Stimulated activated CD4-positive, alpha-beta T cell treated with anti-CD3 and anti-CD28 coated beads, Interleukin-12 subunit alpha, Interleukin-12 subunit beta, amount 100 ng/mL, for 48 hours (primary cell): ENCODE measurements at regions not wholly inside any gene's neighbourhood (a gene's known extent, or its start where the extent isn't known, plus 50 kb on each side); places are given as distances from the start of the nearest gene placed in this dataset.
"Not testable (repeated sequence)": the region's sequence is repeated elsewhere in the genome, so short reads cannot be mapped to it uniquely, and the experiment has no call there.

ENCODE experiments used
- DNase-seq, 3 donors: peaks; one replicate each; pipeline ENCODE4 v3.0.0-alpha.2; 2020; ENCODE audit warnings: low read depth in 2 of 3, low spot score in 1 of 3

GRCh38 chr13:90014038-90014437, 1333.4 kb upstream of the MIR17HG start:
- no peak for DNase-seq

GRCh38 chr13:90015565-90016507, 1331.7 kb upstream of the MIR17HG start:
- no peak for DNase-seq

GRCh38 chr13:90016688-90017087, 1330.8 kb upstream of the MIR17HG start:
- no peak for DNase-seq

GRCh38 chr13:90020536-90021070, 1326.9 kb upstream of the MIR17HG start:
- no peak for DNase-seq

- no peak for DNase-seq
Observed at GRCh38 chr13:90027409-90027808, 1320.1 kb upstream of the MIR17HG start.

- DNase-seq = no peak
Observed at GRCh38 chr13:90032313-90032712, 1315.2 kb upstream of the MIR17HG start.

GRCh38 chr13:90032841-90033493, 1314.5 kb upstream of the MIR17HG start:
- no peak for DNase-seq

- DNase-seq = no peak
Observed at GRCh38 chr13:90039516-90039915, 1308.0 kb upstream of the MIR17HG start.

GRCh38 chr13:90047600-90047999, 1299.9 kb upstream of the MIR17HG start:
- no peak for DNase-seq

GRCh38 chr13:90049989-90050671, 1297.4 kb upstream of the MIR17HG start:
- no peak for DNase-seq

GRCh38 chr13:90055121-90055520, 1292.4 kb upstream of the MIR17HG start:
- no peak for DNase-seq

- no peak for DNase-seq
Observed at GRCh38 chr13:90055760-90056159, 1291.7 kb upstream of the MIR17HG start.

GRCh38 chr13:90064226-90064625, 1283.3 kb upstream of the MIR17HG start:
- not testable (repeated sequence) for DNase-seq

GRCh38 chr13:90068658-90069057, 1278.8 kb upstream of the MIR17HG start:
- DNase-seq = no peak

GRCh38 chr13:90070362-90070761, 1277.1 kb upstream of the MIR17HG start:
- DNase-seq = no peak

GRCh38 chr13:90070837-90071525, 1276.5 kb upstream of the MIR17HG start:
- no peak for DNase-seq

- DNase-seq = no peak
Observed at GRCh38 chr13:90084684-90085290, 1262.7 kb upstream of the MIR17HG start.

- DNase-seq = no peak
Observed at GRCh38 chr13:90089051-90089450, 1258.4 kb upstream of the MIR17HG start.

GRCh38 chr13:90091611-90092010, 1255.9 kb upstream of the MIR17HG start:
- no peak for DNase-seq

GRCh38 chr13:90094357-90094756, 1253.1 kb upstream of the MIR17HG start:
- no peak for DNase-seq
